Heart left ventricle (tissue), 13 donors: ENCODE measurements at regions not wholly inside any gene's neighbourhood (a gene's known extent, or its start where the extent isn't known, plus 50 kb on each side); places are given as distances from the start of the nearest gene placed in this dataset.
"Not testable (repeated sequence)": the region's sequence is repeated elsewhere in the genome, so short reads cannot be mapped to it uniquely, and the experiment has no call there.

Source experiments
- POLR2A ChIP-seq, 2 donors: fragments of 450-650 bp; IDR thresholded peaks; one replicate each; pipeline ENCODE4 v1.6.1; 2017; ENCODE audit warnings: antibody characterized with exemption in 2 of 2, mild to moderate bottlenecking in 2 of 2, moderate library complexity in 2 of 2
- TF ChIP-seq, protein P1 (sequence below), 12 donors: fragments of 200-600 bp; sonication (generic) in 4 of 12; IDR thresholded peaks; one replicate each; pipeline versions ENCODE4 v1.5.0 to v1.8.0; 2018 to 2022; ENCODE audit warnings: antibody characterized with exemption in 12 of 12, mild to moderate bottlenecking in 5 of 12
- donor health status: ischemic (EF 13 %, LVEDD 7.1; RV severe dilation, severe dysfunction).
- donor health status: DM: no; HTN: yes; CAD: no.
- donor health status: DM: no; HTN: no; CAD: no.
- donor health status: ischemic (EF 25% LVEDD 6.9; RV normal size, moderate dysfunction).
- donor health status: ischemic (EF 25% LVEDD 5.7; RV mildly dilated, moderate dysfunction).
- donor health status: ischemic (EF 35%, LVEDD 5.7; RV mildly dilated, moderate dysfunction).
- donor health status: nonischemic (EF 11% LVEDD 7.7; RV severe dilation, severe dysfunction).
- donor health status: DM: yes; HTN: yes; CAD: no.
- donor health status: PGD.
- donor health status: ischemic (EF 29% LVEDD 5.4; RV normal size, mild dysfunction).
- donor health status: nonischemic (EF 23%, LVEDD 6.1; RV moderate dilation, normal function).

DNA sequence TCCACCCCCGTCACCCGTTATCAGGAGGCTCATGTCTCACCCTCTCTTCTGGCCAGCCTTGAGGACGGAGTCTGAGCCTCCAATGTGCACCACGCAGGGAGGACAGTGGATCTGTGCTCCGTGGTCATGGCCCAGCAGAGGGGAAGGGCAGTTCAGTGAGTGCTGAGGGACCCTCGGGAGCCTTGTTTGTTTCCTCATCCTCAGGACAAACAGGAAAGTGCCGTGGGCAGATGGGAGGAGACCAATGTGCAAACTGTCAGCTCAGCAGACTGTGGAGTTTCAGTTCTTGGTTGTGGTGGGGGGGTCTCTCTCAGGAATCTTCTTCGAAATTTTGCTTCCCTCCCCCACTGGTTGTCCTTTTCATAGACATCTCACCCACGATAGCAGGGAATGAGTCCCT lies 429.6 kb downstream of the DIRAS2 start:
- TF ChIP-seq, protein P1, sequence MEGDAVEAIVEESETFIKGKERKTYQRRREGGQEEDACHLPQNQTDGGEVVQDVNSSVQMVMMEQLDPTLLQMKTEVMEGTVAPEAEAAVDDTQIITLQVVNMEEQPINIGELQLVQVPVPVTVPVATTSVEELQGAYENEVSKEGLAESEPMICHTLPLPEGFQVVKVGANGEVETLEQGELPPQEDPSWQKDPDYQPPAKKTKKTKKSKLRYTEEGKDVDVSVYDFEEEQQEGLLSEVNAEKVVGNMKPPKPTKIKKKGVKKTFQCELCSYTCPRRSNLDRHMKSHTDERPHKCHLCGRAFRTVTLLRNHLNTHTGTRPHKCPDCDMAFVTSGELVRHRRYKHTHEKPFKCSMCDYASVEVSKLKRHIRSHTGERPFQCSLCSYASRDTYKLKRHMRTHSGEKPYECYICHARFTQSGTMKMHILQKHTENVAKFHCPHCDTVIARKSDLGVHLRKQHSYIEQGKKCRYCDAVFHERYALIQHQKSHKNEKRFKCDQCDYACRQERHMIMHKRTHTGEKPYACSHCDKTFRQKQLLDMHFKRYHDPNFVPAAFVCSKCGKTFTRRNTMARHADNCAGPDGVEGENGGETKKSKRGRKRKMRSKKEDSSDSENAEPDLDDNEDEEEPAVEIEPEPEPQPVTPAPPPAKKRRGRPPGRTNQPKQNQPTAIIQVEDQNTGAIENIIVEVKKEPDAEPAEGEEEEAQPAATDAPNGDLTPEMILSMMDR (IDR thresholded peaks at IDR 0.05) = not testable (repeated sequence)
- not testable (repeated sequence) for TF ChIP-seq POLR2A (IDR thresholded peaks at IDR 0.05)
